Stimulated activated CD8-positive, alpha-beta memory T cell treated with anti-CD3 and anti-CD28 coated beads, Interleukin-7, amount 100 ng/mL, for 24 hours (primary cell): ENCODE measurements at regions not wholly inside any gene's neighbourhood (a gene's known extent, or its start where the extent isn't known, plus 50 kb on each side); places are given as distances from the start of the nearest gene placed in this dataset.
"Not testable (repeated sequence)": the region's sequence is repeated elsewhere in the genome, so short reads cannot be mapped to it uniquely, and the experiment has no call there.

ENCODE experiments used
- DNase-seq: peaks from one replicate; pipeline ENCODE4 v3.0.0-alpha.2; 2020; ENCODE audit warnings: low read depth

DNA sequence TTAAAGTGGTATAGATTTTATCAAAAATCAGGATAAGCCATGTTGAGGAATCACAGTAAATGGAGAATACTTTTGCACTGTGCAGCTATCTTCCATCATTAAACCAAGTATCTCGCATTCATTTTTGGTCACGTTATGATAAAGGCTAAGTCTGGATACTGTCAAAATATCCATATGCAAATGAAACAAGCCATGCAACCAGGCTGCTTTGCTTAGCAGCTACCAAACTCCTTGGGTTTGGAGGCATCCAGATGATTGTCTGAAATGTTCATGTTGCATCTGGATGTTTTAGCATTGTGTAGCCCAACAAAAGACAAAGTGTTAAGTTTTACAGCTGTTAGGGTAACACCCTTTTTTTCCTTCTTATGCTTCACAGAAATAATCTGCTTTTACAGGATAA lies 322.9 kb upstream of the MDFIC2 start:
- DNase-seq = no peak

DNA sequence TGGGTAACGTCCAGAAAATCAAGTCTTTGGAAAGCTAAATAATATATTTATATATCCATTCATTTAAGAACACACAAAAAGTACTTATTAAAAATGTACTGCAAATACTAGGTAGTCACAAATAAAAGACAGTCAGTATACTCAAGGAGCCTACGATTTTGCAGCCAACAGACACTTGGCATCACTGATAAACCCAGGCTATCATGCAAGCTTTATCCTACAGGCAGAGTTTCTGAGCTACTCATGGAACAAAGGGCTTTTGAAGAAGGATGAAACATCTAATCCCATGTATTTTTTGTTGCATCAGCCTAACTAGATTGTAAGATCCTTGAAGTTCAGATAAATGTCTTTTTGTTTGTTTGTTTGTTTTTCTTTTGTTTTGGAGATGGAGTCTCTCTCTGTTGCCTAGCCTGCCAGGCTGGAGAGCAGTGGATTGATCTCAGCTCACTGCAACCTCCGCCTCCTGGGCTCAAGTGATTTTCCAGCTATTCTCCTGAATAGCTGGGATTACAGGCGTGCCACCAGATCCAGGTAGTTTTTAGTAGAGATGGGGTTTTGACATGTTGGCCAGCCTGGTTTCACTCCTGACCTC lies 319.4 kb upstream of the MDFIC2 start:
- no peak for DNase-seq

GRCh38 chr3:70621451-70621850 lies 309.0 kb upstream of the MDFIC2 start:
- DNase-seq = no peak

GRCh38 chr3:70620956-70621355 lies 308.5 kb upstream of the MDFIC2 start:
- no peak for DNase-seq

- DNase-seq = no peak
These were observed 307.9 kb upstream of the MDFIC2 start for GRCh38 chr3:70620367-70620766.

DNA sequence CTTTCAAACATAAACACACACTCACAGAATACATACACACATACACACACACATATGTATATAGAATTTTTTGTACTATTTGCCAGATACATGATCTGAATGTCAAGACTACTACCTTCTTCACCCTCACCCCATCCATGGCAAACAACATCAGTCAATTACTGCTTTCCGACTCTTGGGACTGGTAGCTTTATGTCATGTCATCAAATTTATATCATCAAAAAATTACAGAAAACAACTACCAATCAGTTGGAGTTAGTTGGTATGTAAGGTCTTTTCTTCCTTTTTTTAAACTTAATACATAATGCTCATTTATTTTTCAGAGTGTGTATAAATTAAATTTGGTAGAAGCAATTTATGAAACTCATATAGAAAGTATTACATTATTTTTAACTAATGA lies 305.7 kb upstream of the MDFIC2 start:
- DNase-seq = no peak

GRCh38 chr3:70617349-70617748 lies 304.9 kb upstream of the MDFIC2 start:
- not testable (repeated sequence) for DNase-seq

GRCh38 chr3:70615286-70615685 lies 302.8 kb upstream of the MDFIC2 start:
- DNase-seq = no peak

DNA sequence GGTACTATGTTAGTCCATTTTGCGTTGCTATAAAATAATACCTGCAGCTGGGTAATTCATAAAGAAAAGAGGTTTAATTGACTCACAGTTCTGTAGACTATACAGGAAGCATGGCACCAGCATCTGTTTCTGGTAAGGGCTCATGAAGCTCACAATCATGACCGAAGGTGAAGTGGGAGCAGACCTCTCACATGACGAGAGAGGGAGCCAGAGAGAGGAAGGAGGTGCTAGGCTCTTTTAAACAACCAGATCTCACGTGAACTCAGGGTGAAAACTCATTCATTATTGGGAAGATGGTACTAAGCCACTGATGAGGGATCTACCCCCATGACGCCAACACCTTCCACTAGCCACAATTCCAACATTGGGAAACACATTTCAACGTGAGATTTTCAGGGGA lies 301.7 kb upstream of the MDFIC2 start:
- no peak for DNase-seq

DNA sequence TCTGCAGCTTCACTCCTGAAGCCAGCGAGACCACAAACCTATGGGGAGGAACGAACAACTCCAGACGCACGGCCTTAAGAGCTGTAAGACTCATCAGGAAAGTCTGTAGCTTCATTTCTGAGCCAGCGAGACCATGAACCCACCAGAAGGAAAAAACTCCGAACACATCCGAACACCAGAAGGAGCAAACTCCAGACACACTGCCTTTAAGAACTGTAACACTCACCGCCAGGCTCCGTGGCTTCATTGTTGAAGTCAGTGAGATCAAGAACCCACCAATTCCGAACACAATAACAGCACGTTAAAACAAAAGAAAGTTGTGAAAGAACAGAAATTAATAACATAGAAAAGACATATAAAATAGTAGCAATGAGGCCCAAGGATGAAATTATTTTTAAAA lies 300.5 kb upstream of the MDFIC2 start:
- no peak for DNase-seq

DNA sequence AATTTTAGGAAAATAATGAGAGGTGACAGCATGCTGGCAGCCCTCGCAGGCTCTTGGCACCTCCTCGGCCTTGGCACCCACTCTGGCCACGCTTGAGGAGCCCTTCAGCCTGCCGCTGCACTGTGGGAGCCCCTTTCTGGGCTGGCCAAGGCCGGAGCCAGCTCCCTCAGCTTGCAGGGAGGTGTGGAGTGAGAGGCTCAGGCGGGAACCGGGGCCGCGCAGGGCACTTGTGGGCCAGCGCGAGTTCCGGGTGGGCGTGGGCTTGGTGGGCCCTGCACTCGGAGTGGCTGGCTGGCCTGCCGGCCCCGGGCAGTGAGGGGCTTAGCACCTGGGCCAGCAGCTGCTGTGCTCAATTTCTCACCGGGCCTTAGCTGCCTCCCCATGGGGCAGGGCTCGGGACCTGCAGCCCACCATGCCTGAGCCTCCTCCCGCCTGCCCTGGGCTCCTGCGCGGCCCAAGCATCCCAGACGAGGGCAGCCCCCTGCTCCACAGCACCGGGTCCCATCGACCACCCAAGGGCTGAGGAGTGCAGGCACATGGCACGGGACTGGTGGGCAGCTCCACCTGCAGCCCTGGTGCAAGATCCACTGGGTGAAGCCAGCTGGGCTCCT lies 299.3 kb upstream of the MDFIC2 start:
- not testable (repeated sequence) for DNase-seq

DNA sequence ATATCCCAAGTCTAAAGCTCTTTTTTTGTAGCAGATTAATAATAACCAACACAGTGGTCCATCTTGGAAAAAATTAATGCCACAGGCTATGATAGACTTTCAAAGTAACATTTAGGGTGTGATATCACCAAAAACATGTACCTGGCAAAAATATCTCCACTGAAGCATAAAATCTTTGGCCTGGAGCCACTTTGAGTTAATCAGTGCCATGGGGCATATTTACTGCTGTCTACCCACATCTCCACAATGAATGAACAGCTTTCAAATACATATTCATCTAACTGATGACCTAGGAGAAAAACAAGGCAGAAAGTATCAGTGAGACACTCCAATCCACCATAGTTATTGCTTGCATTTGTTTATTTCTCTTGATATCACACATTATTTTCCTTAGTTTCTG lies 296.0 kb upstream of the MDFIC2 start:
- no peak for DNase-seq

- no peak for DNase-seq
These were observed 295.0 kb upstream of the MDFIC2 start for GRCh38 chr3:70607469-70607868.

GRCh38 chr3:70606018-70606417 lies 293.6 kb upstream of the MDFIC2 start:
- DNase-seq = no peak

DNA sequence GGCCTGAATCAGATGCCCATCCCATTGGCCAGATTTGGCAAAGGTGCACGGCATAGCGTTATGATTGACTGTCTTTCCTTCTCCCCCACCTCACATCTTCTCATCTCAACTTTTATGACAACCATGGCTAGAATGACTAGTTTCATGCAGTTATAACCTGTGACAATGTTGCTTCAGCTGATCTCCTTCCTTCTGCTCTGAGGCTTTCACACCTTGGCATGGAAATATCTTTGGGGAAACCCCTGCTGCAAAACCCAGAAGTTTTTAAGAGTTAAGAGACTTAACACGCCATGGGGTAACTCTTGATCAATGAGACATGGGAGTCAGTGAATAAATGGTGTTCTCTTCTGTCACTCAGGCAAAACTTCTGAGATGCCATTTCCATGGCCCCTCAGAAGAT lies 290.7 kb upstream of the MDFIC2 start:
- DNase-seq = no peak

DNA sequence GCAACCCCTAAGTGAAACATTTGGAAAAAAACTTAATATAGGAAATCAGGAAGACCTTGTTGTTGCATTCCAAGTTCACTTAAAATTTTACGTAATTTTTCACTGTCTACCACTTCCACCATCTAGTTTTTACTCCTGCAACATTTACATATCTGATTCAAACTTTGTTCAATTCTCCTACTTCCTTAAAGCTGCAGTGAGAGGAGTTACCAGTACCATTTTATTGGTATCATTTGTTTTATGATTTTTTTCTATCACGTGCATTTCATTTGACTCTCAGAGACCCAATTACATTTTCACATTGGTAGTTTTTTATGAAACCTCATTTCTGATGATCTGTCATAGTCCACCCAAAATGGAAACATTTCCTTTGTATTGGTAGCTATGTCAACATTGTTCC lies 284.9 kb upstream of the MDFIC2 start:
- no peak for DNase-seq

DNA sequence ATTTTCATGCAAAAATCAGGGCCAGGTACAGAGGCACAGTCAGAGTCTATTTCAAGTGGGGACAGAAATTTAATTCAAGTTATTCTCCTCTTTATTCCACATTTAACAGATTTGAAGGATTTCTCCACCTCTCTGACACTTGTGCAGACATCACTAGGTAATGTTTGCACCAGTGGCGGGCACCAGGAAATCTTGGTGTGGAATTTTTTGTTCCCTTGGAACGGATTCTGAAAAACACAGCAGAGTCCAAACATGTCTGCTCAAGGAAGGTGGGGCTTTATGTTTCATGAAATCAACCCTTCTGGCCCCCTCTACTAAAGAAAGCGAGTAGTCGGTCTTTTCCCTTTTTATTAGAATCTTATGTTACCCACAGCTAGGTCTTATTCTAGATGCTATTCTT lies 271.2 kb upstream of the MDFIC2 start:
- DNase-seq = no peak

DNA sequence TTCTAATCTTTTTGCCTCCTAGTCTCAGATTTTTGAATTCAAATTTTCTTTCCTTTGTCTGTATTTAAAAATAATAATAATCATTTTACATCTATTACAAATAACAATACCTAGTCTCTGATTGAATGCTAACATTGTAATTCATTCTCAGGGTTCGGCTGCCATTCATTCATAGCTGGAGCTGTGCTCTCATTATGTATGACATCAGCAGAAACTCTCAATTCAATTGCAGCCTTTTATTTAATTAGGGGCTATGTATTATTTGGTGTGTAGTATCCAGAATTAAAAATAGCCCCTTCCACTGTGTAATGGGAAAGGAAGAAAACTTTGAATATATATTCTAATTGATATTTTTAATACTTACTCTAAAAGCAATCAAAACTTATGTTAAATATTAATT lies 270.4 kb upstream of the MDFIC2 start:
- DNase-seq = no peak

DNA sequence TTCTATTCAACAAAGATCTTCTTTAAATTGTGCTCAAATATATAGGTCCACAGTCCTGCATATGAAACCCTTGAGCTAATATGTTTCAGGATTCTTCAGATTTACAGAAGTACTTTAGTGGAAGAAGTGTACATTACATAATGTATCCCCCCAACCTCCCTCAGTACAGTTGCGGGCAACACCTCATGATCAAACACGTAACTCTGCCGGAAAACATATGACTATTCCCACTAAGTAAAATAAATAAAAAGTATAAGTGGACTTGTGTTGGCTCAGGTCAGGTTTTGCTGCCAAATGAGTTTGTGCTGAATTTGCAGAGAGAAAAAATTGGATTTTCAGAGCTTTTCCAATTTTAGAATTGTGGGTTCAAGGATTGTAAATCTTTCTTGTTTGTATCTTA lies 267.6 kb upstream of the MDFIC2 start:
- DNase-seq = no peak

GRCh38 chr3:70571696-70572095 lies 259.3 kb upstream of the MDFIC2 start:
- no peak for DNase-seq

- DNase-seq = no peak
These were observed 258.1 kb upstream of the MDFIC2 start for GRCh38 chr3:70570584-70570983.

GRCh38 chr3:70568626-70569025 lies 256.2 kb upstream of the MDFIC2 start:
- DNase-seq = no peak

GRCh38 chr3:70565861-70566260 lies 253.4 kb upstream of the MDFIC2 start:
- no peak for DNase-seq

DNA sequence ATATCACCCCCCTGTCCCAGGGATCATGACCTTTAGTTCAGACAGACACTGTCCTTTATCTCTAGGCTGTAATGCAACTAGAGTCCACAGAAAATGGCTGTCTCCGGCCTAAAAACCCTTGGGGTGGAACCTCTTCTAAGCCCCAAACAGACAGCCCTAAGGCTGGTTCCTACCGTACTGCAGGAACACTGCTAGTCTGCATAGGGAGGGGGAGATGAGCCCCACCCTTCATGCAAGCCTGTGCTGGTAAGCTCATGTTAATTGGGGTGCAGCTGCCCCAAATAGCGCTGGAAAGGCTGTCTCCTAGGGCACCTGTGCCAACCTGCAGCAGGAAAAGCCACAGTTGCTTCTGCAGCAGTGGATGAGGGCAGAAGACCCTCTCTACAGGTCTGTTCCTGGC lies 252.1 kb upstream of the MDFIC2 start:
- DNase-seq = no peak
